Neural cell (in vitro differentiated cells): ENCODE measurements at regions not wholly inside any gene's neighbourhood (a gene's known extent, or its start where the extent isn't known, plus 50 kb on each side); places are given as distances from the start of the nearest gene placed in this dataset.

ENCODE experiments used
- H2AFZ ChIP-seq: fragments of 200-600, 300-800 bp; sonication (generic), shearing (Covaris generic); 2 replicates; pipeline ENCODE4 v1.6.0; 2014; ENCODE audit warnings: low read depth, mild to moderate bottlenecking, antibody characterized with exemption, low read length, moderate library complexity
- H3F3A ChIP-seq: fragments of 200-600 bp; shearing (Covaris generic); 2 replicates; pipeline ENCODE4 v1.6.1; 2016; ENCODE audit warnings: mild to moderate bottlenecking, moderate library complexity, mixed read lengths, antibody characterized with exemption, low read length; ENCODE audit not compliant: insufficient read depth, poor library complexity, severe bottlenecking
- H3K27ac ChIP-seq: fragments of 200-600, 300-800 bp; sonication (generic), shearing (Covaris generic); 2 replicates; pipeline ENCODE4 v1.5.1; 2014; ENCODE audit warnings: mild to moderate bottlenecking, low read length, moderate library complexity
- H3K27me3 ChIP-seq: fragments of 300-800, 200-600 bp; sonication (generic), shearing (Covaris generic); 2 replicates; pipeline ENCODE4 v1.6.0; 2014; ENCODE audit warnings: mild to moderate bottlenecking, low read depth, low read length, moderate library complexity; ENCODE audit not compliant: insufficient read depth
- H3K36me3 ChIP-seq: fragments of 300-800, 200-600 bp; sonication (generic), shearing (Covaris generic); 2 replicates; pipeline ENCODE4 v1.5.1; 2014; ENCODE audit warnings: mild to moderate bottlenecking, antibody characterized with exemption, low read length, moderate library complexity; ENCODE audit not compliant: insufficient read depth
- H3K4me2 ChIP-seq: fragments of 300-800, 200-600 bp; sonication (generic), shearing (Covaris generic); 2 replicates; pipeline ENCODE4 v1.6.0; 2014; ENCODE audit warnings: mild to moderate bottlenecking, low read length
- H3K4me3 ChIP-seq: fragments of 300-800, 200-600 bp; sonication (generic), shearing (Covaris generic); 2 replicates; pipeline ENCODE4 v1.5.1; 2014; ENCODE audit warnings: mild to moderate bottlenecking, low read length, moderate library complexity
- H3K79me2 ChIP-seq: fragments of 200-600 bp; shearing (Covaris generic); replicated peaks from 2 replicates; pipeline ENCODE4 v1.6.0; 2014; ENCODE audit warnings: mild to moderate bottlenecking, low read length, moderate library complexity; ENCODE audit not compliant: insufficient read depth
- H3K9ac ChIP-seq: fragments of 300-800, 200-600 bp; sonication (generic), shearing (Covaris generic); 2 replicates; pipeline ENCODE4 v1.6.1; 2016; ENCODE audit warnings: mild to moderate bottlenecking, low read length, mixed read lengths
- H3K9me2 ChIP-seq: fragments of 200-600 bp; shearing (Covaris generic); 2 replicates; pipeline ENCODE4 v1.6.1; 2016; ENCODE audit warnings: mild to moderate bottlenecking, low read length, mixed read lengths; ENCODE audit not compliant: insufficient read depth
- H3K9me3 ChIP-seq: fragments of 200-600, 300-800 bp; sonication (generic), shearing (Covaris generic); 2 replicates; pipeline ENCODE4 v1.6.1; 2016; ENCODE audit warnings: mild to moderate bottlenecking, mixed run types, low read length, moderate library complexity, mixed read lengths
- H4K20me1 ChIP-seq: fragments of 200-600 bp; shearing (Covaris generic); 2 replicates; pipeline ENCODE4 v1.6.1; 2016; ENCODE audit warnings: mild to moderate bottlenecking, mixed run types; ENCODE audit not compliant: insufficient read depth
- CTCF ChIP-seq: fragments of 450-650 bp; IDR thresholded peaks from 2 replicates; pipeline ENCODE4 v1.5.1; 2014; ENCODE audit warnings: antibody characterized with exemption, mild to moderate bottlenecking, moderate library complexity; ENCODE audit not compliant: poor library complexity, severe bottlenecking
- EP300 ChIP-seq: fragments of 450-650 bp; conservative IDR thresholded peaks from 2 replicates; pipeline ENCODE4 v1.6.1; 2014; ENCODE audit warnings: antibody characterized with exemption, mild to moderate bottlenecking, moderate library complexity; ENCODE audit not compliant: poor library complexity, severe bottlenecking
- EZH2 ChIP-seq: fragments of 200-600, 300-800 bp; shearing (Covaris generic), sonication (generic); IDR thresholded peaks from 2 replicates; pipeline ENCODE4 v1.6.1; 2014; ENCODE audit warnings: antibody characterized with exemption, low read length, borderline replicate concordance, mild to moderate bottlenecking; ENCODE audit not compliant: insufficient read depth, poor library complexity, severe bottlenecking
- MXI1 ChIP-seq: fragments of 450-650 bp; conservative IDR thresholded peaks from 2 replicates; pipeline ENCODE4 v1.6.1; 2014; ENCODE audit warnings: antibody characterized with exemption, mild to moderate bottlenecking; ENCODE audit not compliant: poor library complexity, severe bottlenecking
- POLR2AphosphoS5 ChIP-seq: IDR thresholded peaks from 2 replicates; pipeline ENCODE4 v1.6.1; 2012
- RAD21 ChIP-seq: fragments of 450-650 bp; conservative IDR thresholded peaks from 2 replicates; pipeline ENCODE4 v1.6.1; 2014; ENCODE audit warnings: antibody characterized with exemption, mild to moderate bottlenecking, moderate library complexity
- REST ChIP-seq: IDR thresholded peaks from 2 replicates; pipeline ENCODE4 v1.6.1; 2012; ENCODE audit warnings: borderline replicate concordance
- SMC3 ChIP-seq: fragments of 450-650 bp; conservative IDR thresholded peaks from 2 replicates; pipeline ENCODE4 v1.6.1; 2014; ENCODE audit warnings: antibody characterized with exemption, mild to moderate bottlenecking, moderate library complexity; ENCODE audit not compliant: poor library complexity
- TAF1 ChIP-seq: IDR thresholded peaks from 2 replicates; pipeline ENCODE4 v1.6.1; 2012; ENCODE audit warnings: low read depth

- Histone ChIP-seq H3F3A (no peaks in the 10 kb centered on the region), H3K79me2 (no peaks in the 10 kb centered on the region), H3K36me3 (no peaks in the 10 kb centered on the region), H3K27ac (peak overlapping the region; percentile 42), H3K27me3 (no peaks in the 10 kb centered on the region), H3K9me2 (no peaks in the 10 kb centered on the region), H2AFZ (no peak overlapping the region), H3K9me3 (no peaks in the 10 kb centered on the region), H3K4me2 (no peak overlapping the region), H3K4me3 (no peak overlapping the region), H4K20me1 (no peaks in the 10 kb centered on the region), H3K9ac (no peak overlapping the region)
- no peak for TF ChIP-seq POLR2AphosphoS5
- TF ChIP-seq EP300, result no peak
- no peak for TF ChIP-seq REST
- TF ChIP-seq MXI1, result no peak
- TF ChIP-seq TAF1, result no peak
- no peak for TF ChIP-seq CTCF
- no peak for TF ChIP-seq EZH2
- no peak for TF ChIP-seq RAD21
- TF ChIP-seq SMC3, result no peak
Measured at GRCh38 chr1:204773246-204773645, 87.7 kb upstream of the LRRN2 start.

- Histone ChIP-seq H3K36me3 (no peaks in the 10 kb centered on the region), H3K9ac (no peak overlapping the region), H3K4me3 (no peak overlapping the region), H3F3A (no peaks in the 10 kb centered on the region), H3K27me3 (no peaks in the 10 kb centered on the region), H3K9me3 (no peaks in the 10 kb centered on the region), H3K4me2 (no peak overlapping the region), H2AFZ (no peak overlapping the region), H3K9me2 (no peaks in the 10 kb centered on the region), H3K79me2 (no peaks in the 10 kb centered on the region), H3K27ac (no peak overlapping the region), H4K20me1 (no peaks in the 10 kb centered on the region)
- no peak for TF ChIP-seq EZH2
- no peak for TF ChIP-seq TAF1
- TF ChIP-seq CTCF, result no peak
Measured at GRCh38 chr1:204775546-204775945, 90.0 kb upstream of the LRRN2 start.
